ENCODE measurements at regions not wholly inside any gene's neighbourhood (a gene's known extent, or its start where the extent isn't known, plus 50 kb on each side); places are given as distances from the start of the nearest gene placed in this dataset.

DNA sequence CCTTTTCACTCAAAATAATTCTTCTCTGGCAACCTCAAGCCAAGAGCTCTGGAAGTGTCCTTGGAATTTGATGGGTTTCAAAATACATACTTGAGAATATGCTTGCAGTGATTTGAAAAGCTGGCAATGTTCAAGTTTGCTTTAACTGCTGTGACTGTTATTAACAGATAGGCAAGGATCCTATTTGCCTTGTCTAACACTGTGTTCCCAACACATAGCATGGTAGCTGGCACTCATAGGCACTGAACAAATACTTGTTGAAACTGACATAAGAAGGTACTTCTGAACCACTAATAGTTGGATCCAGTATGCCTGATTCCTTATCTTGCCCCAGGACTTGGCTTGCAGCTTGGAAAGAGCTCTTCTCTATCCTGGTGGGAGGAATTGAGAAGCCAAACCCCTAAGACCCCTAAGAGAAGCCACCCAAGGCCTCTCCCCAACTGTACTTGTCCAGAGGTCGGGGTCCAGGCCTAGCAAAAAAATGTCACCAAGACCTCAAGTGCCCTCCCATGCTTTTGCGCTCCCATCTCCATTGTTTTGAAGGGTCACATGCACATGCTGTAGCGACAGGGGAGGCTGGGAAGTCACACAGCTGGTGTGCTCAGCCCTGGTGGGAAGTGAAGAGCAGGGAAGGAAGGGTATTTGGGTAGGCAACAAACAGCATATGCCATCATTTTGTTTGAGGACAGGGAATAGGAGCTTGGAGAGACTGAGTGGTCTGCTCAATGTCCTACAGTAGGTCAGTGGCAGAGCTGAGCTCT is 118.4 kb upstream of the HAAO start:
- DNase-seq: no peak

DNA sequence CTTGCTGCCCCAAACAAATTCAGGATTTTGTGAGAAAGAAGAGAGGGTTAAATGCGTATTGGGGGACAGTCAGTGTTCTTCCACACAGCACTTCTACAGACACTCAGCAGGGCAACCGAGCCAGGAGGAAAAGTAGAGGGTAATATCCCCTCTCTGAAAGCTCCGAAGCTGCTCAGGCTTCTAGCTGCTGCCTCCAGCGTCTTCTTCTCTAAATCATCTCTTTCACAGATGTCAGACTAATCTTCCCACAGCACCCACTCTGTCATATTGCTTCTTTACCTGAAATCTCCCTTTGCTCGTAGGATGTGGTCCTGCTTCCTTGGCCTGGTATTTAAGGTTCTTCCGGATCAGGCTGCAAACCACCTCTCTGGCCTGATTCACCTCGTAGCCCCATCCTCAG is 117.6 kb upstream of the HAAO start:
- DNase-seq: no peak

- no peak for DNase-seq
These were observed 116.3 kb upstream of the HAAO start for GRCh38 chr2:42908518-42909200.

- DNase-seq: no peak
These were observed 115.5 kb upstream of the HAAO start for GRCh38 chr2:42907835-42908234.

- no peak for DNase-seq
These were observed 114.4 kb upstream of the HAAO start for GRCh38 chr2:42906557-42907411.

GRCh38 chr2:42906111-42906556 is 113.8 kb upstream of the HAAO start:
- no peak for DNase-seq

DNA sequence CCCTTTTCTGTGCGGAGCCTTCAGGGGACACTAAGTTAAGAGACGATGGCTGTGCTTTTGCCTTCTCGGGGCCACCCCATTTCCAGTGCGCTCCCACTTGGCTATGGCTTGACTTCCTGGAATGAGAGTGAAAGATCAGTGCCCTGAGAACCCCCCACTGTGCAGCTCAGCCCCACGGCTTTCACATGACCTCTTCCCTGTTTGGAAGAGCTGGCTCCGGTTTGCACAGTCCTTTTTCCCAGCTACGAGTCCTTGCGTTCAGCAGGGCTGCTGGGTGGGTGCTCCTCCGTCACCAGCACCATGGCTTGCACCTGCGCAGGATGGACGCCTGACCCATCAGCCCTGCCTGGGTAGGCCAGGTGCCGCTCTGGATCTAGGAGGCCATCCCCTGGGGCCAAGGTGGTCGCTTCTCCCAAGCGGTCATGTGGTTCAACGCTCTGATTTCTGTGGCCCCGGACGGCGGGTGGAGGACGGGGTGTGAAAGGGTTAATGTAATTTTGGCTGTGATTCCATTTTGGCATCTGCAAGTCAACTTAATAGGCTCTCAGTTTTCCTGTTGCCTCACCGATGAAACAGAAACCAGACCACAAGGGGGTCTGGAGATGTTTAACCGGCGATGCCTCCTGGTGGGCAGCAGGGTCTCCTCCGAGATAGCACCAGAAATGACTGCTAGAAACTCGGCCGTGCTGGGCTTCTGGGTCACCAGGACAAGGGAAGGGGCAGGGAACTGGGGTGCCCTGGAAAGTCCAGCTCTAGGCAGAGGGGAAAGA is 113.1 kb upstream of the HAAO start:
- no peak for DNase-seq

DNA sequence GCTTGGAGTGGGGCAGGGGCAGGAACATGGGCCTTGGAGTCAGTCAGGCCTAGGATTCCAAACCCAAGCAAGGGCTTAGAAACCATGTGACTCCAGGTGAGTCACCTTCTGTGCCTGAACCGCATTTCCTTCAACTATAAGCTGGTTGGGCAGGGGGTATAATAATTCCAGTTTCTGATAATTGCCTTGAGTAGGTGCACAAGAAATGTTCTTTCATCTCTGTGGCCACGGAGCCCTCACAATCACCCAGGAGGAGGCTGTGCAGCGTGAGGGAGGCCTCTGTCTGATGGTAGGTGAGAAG is 112.1 kb upstream of the HAAO start:
- DNase-seq: no peak

DNA sequence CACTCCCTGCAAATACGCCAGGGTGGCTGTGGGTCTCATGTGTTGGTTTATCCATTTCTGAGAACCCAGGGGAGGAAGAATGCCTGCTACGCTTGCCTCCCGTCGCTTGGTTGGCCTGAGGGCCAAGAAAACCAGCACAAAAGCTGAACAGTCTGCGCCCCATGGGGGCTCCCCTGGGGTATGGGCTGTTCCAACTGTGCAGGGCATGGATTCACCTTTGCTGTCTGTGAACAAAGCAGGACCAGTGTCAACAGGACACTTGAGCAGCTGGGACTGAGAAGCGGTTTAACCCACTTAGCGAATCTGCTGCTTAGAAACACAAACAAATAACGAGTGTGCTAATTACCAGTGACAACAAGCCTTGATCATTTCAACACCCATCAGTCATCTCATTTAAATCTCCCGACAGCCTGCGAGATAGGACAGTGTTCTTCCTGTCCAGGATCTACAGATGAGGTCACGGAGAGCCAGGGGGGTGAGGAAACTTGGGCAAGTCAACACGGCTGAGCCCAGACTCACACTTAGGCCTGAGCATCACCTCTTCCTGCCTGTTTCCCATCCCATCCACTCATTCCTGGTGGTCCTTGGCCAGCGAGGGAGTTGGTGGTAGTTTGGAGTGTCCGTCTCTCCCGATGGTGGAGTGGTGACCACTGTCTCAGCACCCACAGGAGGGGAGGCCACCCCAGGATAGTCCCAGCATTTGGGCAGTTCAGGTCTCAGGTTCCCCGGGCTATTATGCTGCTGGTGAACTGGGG is 111.6 kb upstream of the HAAO start:
- no peak for DNase-seq

GRCh38 chr2:42902939-42903709 is 110.7 kb upstream of the HAAO start:
- DNase-seq: no peak

DNA sequence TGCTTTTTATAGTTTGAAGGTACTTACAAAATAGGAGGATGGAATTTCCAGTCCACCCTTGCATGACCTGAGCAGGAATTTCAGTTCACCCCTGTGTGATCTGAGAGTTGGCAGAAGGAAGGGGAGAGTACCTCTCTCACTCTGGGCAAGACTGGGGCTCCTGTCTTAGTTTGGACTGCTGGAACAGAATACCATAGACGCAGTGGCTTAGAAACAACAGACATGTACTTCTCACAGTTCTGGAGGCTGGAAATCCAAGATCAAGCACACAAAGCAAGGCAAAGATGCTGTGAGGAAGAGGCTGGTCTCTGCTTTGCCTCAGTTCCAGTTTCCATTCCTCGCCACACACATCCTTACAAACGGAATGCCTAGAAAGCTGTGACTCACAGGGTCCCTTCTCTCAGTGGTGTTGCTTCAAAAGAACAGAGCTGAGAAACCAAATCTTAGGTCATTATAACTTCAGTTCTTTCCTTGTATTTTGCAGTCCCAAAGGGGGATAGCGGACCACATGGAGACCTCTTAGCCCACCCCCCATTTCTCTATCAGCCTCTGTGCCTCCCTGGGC is 108.8 kb upstream of the HAAO start:
- DNase-seq: no peak

DNA sequence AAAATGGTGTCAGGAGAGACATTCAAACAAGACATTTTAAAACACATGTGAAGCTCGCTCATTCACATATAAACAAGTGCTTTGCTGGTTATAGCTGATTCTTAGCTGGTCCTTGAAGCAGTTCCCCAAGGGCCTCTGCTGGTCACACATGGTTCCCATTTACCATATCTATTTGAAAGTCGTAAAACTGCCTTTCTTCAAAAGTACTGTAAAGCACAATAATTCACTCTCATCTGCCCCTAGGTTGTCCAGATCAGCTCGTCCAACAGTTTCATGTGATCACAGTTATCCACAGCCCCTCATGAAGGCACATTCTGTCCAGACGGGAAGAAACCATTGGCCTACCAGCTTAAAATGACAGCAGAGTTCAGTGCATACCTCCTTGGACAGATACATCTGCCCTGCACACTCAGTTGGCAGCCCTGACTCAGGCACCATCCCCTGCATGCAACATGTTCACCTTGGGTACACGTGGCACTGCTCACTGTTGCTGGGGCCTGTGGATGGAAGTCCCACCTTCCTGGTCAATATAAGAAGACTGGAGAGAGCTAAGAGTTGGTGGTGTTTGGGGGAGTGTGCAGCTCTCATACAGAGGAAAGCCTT is 108.0 kb upstream of the HAAO start:
- no peak for DNase-seq

DNA sequence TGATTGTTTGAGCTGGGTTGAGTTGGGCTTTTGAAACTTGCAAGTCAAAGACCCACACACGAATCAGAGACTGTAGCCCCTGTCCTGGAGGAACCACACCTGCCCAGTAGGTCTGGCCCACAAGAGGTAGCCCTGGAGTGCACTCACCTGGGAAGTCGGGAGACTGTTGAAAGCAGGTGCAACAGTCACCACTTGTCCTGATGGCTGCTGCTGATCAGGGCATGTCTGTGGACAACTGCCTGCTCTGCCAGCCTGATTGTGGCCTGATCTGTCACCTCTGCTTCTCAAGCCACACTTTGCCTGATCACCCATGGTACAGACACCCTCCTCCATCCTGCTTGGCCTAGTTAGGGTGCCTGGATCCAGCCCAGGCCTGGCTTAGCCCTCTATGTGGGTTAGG is 105.0 kb upstream of the HAAO start:
- DNase-seq: no peak

DNA sequence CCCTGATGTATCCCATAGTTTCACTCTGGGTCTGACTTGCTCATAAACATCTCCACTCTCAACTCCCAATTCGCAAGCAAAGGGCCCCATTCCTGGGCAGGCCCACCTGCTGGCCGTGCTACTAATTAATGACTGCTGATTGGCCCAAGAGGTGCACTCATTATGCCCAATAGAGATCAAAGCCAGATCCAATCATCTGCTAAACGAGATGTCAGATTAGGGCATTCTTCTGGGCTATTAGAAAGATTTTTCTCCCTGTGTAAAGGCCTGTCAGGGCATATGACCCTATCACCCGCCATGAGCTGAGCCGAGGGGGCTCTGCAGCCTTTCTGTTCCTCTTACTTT is 103.4 kb upstream of the HAAO start:
- DNase-seq: no peak

GRCh38 chr2:42895134-42895790 is 102.9 kb upstream of the HAAO start:
- DNase-seq: no peak

- no peak for DNase-seq
These were observed 100.8 kb upstream of the HAAO start for GRCh38 chr2:42893047-42893758.

DNA sequence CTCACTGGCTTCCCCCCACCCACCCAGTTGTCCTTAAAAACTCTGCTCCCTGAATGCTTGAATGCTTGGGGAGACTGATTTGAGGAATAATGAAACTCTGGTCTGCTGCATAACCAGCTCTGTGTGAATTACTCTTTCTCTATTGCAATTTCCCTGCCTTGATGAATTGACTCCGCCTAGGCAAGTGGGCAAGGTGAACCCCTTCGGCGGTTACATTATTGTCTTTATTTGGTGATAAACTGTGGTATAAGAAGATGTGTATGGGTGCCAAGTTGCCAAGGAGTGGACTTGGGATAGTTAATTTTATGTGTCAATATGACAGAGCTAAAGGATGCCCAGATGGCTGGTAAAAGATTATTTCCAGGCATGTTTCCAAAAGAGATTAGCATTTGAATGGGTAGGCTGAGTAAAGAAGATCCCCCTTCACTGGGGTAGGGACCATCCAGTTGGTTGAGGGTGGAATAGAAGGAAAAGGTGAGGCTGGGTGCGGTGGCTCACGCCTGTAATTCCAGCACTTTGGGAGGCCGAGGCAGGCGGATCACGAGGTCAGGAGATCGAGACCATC is 98.5 kb upstream of the HAAO start:
- DNase-seq: no peak

DNA sequence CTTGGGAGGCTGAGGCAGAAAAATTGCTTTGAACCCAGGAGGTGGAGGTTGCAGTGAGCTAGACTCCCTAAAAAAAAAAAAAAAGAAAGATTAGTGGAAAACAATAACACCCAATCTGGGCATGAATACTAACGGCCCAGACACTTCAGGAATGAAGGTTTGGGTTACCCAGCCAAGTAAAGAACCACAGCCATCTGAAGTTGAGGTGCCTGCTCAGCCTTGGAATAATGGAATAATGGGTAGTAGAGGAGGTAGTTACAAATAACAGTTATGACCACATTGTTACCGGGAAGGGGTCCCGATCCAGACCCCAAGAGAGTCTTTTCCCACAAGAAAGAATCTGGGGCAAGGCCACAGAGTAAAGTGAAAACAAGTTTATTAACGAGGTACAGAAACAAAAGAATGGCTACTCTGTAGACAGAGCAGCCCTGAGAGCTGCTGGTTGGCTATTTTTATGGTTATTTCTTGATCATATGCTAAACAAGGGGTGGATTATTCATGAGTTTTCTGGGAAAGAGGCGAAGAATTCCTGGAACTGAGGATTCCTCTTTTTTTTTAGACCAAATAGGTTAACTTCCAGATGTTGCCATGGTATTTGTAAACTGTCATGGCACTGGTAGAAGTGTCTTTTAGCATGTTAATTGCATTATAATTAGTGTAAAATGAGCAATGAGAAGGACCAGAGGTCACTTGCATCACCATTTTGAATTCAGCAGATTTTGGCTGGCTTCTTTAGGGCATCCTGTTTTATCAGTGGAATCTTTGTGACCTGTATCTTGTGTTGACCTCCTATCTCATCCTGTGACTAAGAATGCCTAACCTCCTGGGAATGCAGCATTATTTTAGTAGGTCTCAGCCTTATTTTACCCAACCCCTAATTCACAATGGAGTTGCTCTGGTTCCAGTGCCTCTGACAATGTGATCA is 96.2 kb upstream of the HAAO start:
- no peak for DNase-seq

Measured in CD4-positive, alpha-beta T cell treated with Interleukin-4 for 1 hour (primary cell).